Spinal cord (tissue), 9 donors: ENCODE measurements at regions not wholly inside any gene's neighbourhood (a gene's known extent, or its start where the extent isn't known, plus 50 kb on each side); places are given as distances from the start of the nearest gene placed in this dataset.
"Not testable (repeated sequence)": the region's sequence is repeated elsewhere in the genome, so short reads cannot be mapped to it uniquely, and the experiment has no call there.

Experiments used
- DNase-seq, 6 donors: peaks; one replicate each; pipeline versions ENCODE4 v3.0.0 to v3.0.0-alpha.2; 2013 to 2015; ENCODE audit warnings: low spot score in 6 of 6, low read depth in 4 of 6
- H3K27ac ChIP-seq: one replicate; pipeline ENCODE4 v1.5.1; 2013; ENCODE audit warnings: low read depth, low read length, control low read depth
- H3K27me3 ChIP-seq: one replicate; pipeline ENCODE4 v1.6.1; 2013; ENCODE audit warnings: low read length; ENCODE audit not compliant: control insufficient read depth, insufficient read depth
- H3K36me3 ChIP-seq: one replicate; pipeline ENCODE4 v1.6.1; 2013; ENCODE audit warnings: low read length; ENCODE audit not compliant: control insufficient read depth, insufficient read depth
- H3K4me1 ChIP-seq: one replicate; pipeline ENCODE4 v1.6.1; 2013; ENCODE audit warnings: low read length; ENCODE audit not compliant: control insufficient read depth, insufficient read depth
- H3K4me3 ChIP-seq: one replicate; pipeline ENCODE4 v1.5.1; 2013; ENCODE audit warnings: low read depth, low read length, control low read depth
- H3K9me3 ChIP-seq: one replicate; pipeline ENCODE4 v1.6.1; 2013; ENCODE audit warnings: low read length; ENCODE audit not compliant: control insufficient read depth, insufficient read depth
- WGBS: methylation state at CpG from one replicate; pipeline ENCODE4 v1.1.5; 2013; ENCODE audit warnings: missing lambda C conversion rate; ENCODE audit not compliant: insufficient coverage; 5-methylcytosine and 5-hydroxymethylcytosine counted together
- donor health status: healthy.

GRCh38 chr4:147288512-147288911, 192.4 kb upstream of the EDNRA start:
- H3K4me3 ChIP-seq = no peak overlapping the region
- WGBS = no CpG with 5 or more reads among the region's 1 CpG
- no peak for DNase-seq
- no peaks in the 10 kb centered on the region for H3K36me3 ChIP-seq
- H3K4me1 ChIP-seq = no peaks in the 10 kb centered on the region
- no peaks in the 10 kb centered on the region for H3K27me3 ChIP-seq
- no peak overlapping the region for H3K27ac ChIP-seq
- H3K9me3 ChIP-seq = no peaks in the 10 kb centered on the region

- no peaks in the 10 kb centered on the region for H3K4me1 ChIP-seq
- H3K27ac ChIP-seq = no peak overlapping the region
- no peaks in the 10 kb centered on the region for H3K9me3 ChIP-seq
- WGBS = 100% methylated on average over 1 of the region's 5 CpGs
- no peak overlapping the region for H3K4me3 ChIP-seq
- no peaks in the 10 kb centered on the region for H3K27me3 ChIP-seq
- no peak for DNase-seq
- no peaks in the 10 kb centered on the region for H3K36me3 ChIP-seq
Observed at GRCh38 chr4:147289181-147289580, 191.7 kb upstream of the EDNRA start.

- WGBS = 91% methylated on average over 8 of the region's 10 CpGs
- not testable (repeated sequence) for H3K4me1 ChIP-seq, H3K36me3 ChIP-seq, H3K27me3 ChIP-seq, H3K27ac ChIP-seq, H3K9me3 ChIP-seq, H3K4me3 ChIP-seq, DNase-seq
Observed at GRCh38 chr4:147292604-147293313, 188.1 kb upstream of the EDNRA start.

GRCh38 chr4:147293314-147293677, 187.6 kb upstream of the EDNRA start:
- H3K27me3 ChIP-seq, H3K4me1 ChIP-seq, DNase-seq, H3K36me3 ChIP-seq, H3K27ac ChIP-seq, H3K9me3 ChIP-seq, H3K4me3 ChIP-seq: not testable (repeated sequence)
- WGBS = 94% methylated on average over 2 of the region's 6 CpGs

GRCh38 chr4:147299205-147299604, 181.7 kb upstream of the EDNRA start:
- H3K4me3 ChIP-seq = no peak overlapping the region
- H3K4me1 ChIP-seq = no peaks in the 10 kb centered on the region
- H3K36me3 ChIP-seq = no peaks in the 10 kb centered on the region
- no peak for DNase-seq
- no peak overlapping the region for H3K27ac ChIP-seq
- no peaks in the 10 kb centered on the region for H3K27me3 ChIP-seq
- WGBS = no CpG with 5 or more reads among the region's 1 CpG
- H3K9me3 ChIP-seq = no peaks in the 10 kb centered on the region

- H3K27ac ChIP-seq = no peak overlapping the region
- H3K27me3 ChIP-seq = no peaks in the 10 kb centered on the region
- H3K4me3 ChIP-seq = no peak overlapping the region
- H3K36me3 ChIP-seq = no peaks in the 10 kb centered on the region
- DNase-seq = no peak
- H3K9me3 ChIP-seq = no peaks in the 10 kb centered on the region
- WGBS = 60% methylated on average over 1 of the region's 5 CpGs
- no peaks in the 10 kb centered on the region for H3K4me1 ChIP-seq
Observed at GRCh38 chr4:147303174-147303872, 177.6 kb upstream of the EDNRA start.

GRCh38 chr4:147303873-147304229, 177.0 kb upstream of the EDNRA start:
- Histone ChIP-seq H3K36me3 (no peaks in the 10 kb centered on the region), H3K27me3 (no peaks in the 10 kb centered on the region), H3K27ac (no peak overlapping the region), H3K9me3 (no peaks in the 10 kb centered on the region), H3K4me3 (no peak overlapping the region), H3K4me1 (no peaks in the 10 kb centered on the region)
- DNase-seq = no peak
- no CpG with 5 or more reads among the region's 3 CpGs for WGBS

GRCh38 chr4:147307896-147308674, 172.8 kb upstream of the EDNRA start:
- DNase-seq = no peak

GRCh38 chr4:147309434-147309833, 171.5 kb upstream of the EDNRA start:
- no CpG with 5 or more reads among the region's 4 CpGs for WGBS
- Histone ChIP-seq H3K27ac (no peak overlapping the region), H3K4me3 (no peak overlapping the region), H3K27me3 (no peaks in the 10 kb centered on the region), H3K36me3 (no peaks in the 10 kb centered on the region), H3K4me1 (no peaks in the 10 kb centered on the region), H3K9me3 (no peaks in the 10 kb centered on the region)
- DNase-seq = no peak

More at GRCh38 chr4:147307896-147308674, 172.8 kb upstream of the EDNRA start:
- Histone ChIP-seq H3K27ac (no peak overlapping the region), H3K9me3 (no peaks in the 10 kb centered on the region), H3K4me1 (no peaks in the 10 kb centered on the region), H3K4me3 (no peak overlapping the region), H3K36me3 (no peaks in the 10 kb centered on the region), H3K27me3 (no peaks in the 10 kb centered on the region)
- 88% methylated on average over 2 of the region's 5 CpGs for WGBS
